ENCODE measurements at regions not wholly inside any gene's neighbourhood (a gene's known extent, or its start where the extent isn't known, plus 50 kb on each side); places are given as distances from the start of the nearest gene placed in this dataset.

DNA sequence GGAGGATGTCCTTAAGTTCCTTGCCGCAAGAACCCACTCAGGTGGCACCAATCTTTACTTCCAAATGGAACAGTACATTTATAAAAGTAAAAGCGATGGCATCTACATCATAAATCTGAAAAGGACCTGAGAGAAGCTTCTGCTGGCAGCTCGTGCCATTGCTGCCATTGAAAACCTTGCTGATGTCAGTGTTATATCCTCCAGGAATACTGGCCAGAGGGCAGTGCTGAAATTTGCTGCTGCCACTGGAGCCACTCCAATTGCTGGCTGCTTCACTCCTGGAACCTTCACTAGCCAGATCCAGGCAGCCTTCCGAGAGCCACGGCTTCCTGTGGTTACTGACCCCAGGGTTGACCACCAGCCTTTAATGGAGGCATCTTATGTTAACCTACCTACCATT is 191.7 kb downstream of the TRIM27 start:
- TF ChIP-seq, protein P1, sequence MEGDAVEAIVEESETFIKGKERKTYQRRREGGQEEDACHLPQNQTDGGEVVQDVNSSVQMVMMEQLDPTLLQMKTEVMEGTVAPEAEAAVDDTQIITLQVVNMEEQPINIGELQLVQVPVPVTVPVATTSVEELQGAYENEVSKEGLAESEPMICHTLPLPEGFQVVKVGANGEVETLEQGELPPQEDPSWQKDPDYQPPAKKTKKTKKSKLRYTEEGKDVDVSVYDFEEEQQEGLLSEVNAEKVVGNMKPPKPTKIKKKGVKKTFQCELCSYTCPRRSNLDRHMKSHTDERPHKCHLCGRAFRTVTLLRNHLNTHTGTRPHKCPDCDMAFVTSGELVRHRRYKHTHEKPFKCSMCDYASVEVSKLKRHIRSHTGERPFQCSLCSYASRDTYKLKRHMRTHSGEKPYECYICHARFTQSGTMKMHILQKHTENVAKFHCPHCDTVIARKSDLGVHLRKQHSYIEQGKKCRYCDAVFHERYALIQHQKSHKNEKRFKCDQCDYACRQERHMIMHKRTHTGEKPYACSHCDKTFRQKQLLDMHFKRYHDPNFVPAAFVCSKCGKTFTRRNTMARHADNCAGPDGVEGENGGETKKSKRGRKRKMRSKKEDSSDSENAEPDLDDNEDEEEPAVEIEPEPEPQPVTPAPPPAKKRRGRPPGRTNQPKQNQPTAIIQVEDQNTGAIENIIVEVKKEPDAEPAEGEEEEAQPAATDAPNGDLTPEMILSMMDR (IDR thresholded peaks at IDR 0.05), result no peak
- no peak for TF ChIP-seq POLR2A (IDR thresholded peaks at IDR 0.05)

Data from adrenal gland (tissue), 5 donors.